ENCODE measurements at regions not wholly inside any gene's neighbourhood (a gene's known extent, or its start where the extent isn't known, plus 50 kb on each side); places are given as distances from the start of the nearest gene placed in this dataset.

- no peak for TF ChIP-seq CHD7 (IDR thresholded peaks at IDR 0.05; ENCODE audit: insufficient replicate concordance, low read length)
- no peak for TF ChIP-seq MAX (IDR thresholded peaks at IDR 0.05)
- no peak for TF ChIP-seq POLR2AphosphoS5 (IDR thresholded peaks at IDR 0.05; ENCODE audit: low read depth, low read length)
- no peak for TF ChIP-seq MAFK (IDR thresholded peaks at IDR 0.05; ENCODE audit: low read depth, low read length)
- no peak for TF ChIP-seq POLR2A (IDR thresholded peaks at IDR 0.05; ENCODE audit: control extremely low read depth in 1 of 2, low read depth in 2 of 2, low read length in 2 of 2)
- no peak for TF ChIP-seq USF2 (IDR thresholded peaks at IDR 0.05; ENCODE audit: low read length)
- no peak for TF ChIP-seq KDM4A (IDR thresholded peaks at IDR 0.05; ENCODE audit: low read depth, low read length, severe bottlenecking)
- no peak for TF ChIP-seq FOSL1 (IDR thresholded peaks at IDR 0.05; ENCODE audit: insufficient read depth, low read depth, low read length)
- no peak for TF ChIP-seq SRF (IDR thresholded peaks at IDR 0.05; ENCODE audit: low read depth, low read length)
- no peak for TF ChIP-seq RXRA (IDR thresholded peaks at IDR 0.05; ENCODE audit: insufficient read depth, low read depth, low read length)
- no peak for TF ChIP-seq TEAD4 (IDR thresholded peaks at IDR 0.05; ENCODE audit: low read depth, low read length)
- no peak for TF ChIP-seq SIRT6 (IDR thresholded peaks at IDR 0.05; ENCODE audit: low read length)
These were observed 499.2 kb upstream of the FAM98A start (continued) for GRCh38 chr2:34098256-34098655.

Data from H1 (cell line).